NCI-H526 treated with DMSO at 0.1 percent for 48 hours (cell line): ENCODE measurements at regions not wholly inside any gene's neighbourhood (a gene's known extent, or its start where the extent isn't known, plus 50 kb on each side); places are given as distances from the start of the nearest gene placed in this dataset.
"Not testable (repeated sequence)": the region's sequence is repeated elsewhere in the genome, so short reads cannot be mapped to it uniquely, and the experiment has no call there.

Source experiments
- DNase-seq: peaks from one replicate; lab custom pipeline; 2025; lab: John Stamatoyannopoulos, UW

DNA sequence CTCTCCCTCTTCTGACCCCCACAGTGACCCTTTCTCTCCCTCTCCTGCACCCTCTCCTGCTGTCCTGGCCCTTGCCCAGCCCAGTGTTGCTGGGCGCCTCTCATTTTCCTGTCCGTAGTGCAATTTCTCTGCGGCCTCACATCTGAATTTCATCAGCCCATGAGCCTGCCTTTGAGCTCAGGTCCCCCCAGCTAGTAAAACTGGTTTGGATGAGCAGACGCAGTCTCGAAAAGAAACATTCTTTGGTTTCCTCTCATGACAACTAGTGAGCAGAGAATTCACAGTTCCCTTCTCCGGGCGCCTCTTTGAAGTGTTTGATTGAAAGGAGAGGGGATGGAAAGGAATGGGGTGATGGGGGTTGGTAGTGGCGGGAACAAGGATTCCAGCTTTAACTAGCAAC, 126.0 kb upstream of the CADM1 start:
- DNase-seq, result no peak

DNA sequence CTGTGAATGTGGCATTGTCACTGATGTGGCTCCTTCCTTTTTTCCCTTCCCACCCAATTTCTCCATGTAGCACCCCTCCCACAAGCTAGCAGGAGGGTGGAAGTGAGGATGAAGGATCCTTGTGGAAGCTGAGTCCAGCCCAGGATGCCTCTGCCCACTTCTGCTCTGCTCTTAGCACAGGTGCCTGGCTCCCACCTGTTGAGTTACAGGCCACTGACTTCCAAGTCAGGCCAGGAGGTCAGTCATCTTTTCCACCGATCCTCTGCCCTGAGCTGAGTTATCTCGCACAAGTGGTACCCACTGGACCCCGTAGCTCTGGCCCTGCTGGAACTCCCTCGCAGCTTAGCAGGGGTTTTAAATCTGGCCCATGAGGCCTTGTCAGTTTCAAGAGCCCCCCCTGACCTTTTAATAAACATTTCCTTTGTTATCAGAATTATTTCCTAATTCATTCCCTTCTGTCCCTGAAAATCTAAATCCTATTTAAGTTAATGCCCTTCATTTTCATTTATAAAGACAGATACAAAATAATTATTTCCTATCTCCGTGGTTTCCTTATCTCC, 125.3 kb upstream of the CADM1 start:
- DNase-seq, result no peak

DNA sequence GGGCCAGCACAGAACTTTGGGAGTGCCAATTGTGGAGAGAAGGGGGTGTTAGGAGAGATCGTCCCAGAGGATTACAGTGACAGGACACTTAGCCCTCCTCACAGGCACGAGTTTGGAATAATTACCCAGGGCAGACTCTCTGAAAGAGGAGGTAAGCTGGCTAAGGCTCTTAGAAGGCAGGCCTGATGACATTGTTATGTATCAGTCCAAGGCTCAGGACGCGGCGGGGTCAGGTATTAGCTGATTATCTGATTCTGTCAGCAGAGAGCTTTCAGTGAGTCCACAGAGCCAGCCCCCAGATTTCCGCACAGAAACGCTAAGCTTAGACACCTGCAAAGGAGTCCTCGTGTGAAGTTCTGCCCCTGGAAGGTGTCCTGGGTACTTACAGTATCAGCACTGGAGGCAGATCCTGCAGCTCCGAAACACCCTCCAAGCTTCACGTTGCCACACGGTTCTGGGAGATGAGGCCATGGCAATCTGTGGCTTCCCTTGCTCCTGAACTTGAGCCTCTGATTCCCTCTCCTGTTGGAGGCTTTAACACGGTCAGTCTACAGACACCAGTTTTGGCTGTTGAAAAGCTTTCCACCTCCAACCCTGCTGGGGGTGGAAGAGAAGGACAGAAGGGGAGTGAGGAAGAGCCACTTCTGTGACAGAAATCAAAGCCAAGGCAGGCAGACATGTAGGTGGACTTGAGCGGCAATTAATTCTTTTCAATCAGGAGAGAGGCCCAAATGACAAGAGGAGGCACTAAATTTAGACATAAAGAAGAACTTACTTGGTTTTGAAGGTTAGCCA, 123.6 kb upstream of the CADM1 start:
- DNase-seq, result no peak

DNA sequence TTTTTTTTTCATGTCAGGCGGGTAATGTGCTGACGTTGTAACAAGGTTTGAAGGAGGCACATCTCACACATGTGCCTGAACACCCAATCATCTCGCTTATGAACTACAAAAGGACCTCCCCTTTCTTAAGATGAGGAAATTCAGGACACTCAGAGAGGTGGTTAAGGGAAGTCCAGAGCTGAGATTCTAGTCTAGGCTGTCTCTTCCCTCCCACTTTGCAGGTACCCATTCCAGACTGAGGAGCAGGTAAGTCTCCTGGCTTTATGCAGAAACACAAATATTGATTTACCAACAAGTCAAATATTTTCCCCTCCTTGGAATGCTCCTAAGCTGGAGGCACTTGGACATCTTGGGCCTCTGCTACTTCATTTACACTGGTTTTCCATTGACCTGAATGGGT, 122.9 kb upstream of the CADM1 start:
- no peak for DNase-seq

DNA sequence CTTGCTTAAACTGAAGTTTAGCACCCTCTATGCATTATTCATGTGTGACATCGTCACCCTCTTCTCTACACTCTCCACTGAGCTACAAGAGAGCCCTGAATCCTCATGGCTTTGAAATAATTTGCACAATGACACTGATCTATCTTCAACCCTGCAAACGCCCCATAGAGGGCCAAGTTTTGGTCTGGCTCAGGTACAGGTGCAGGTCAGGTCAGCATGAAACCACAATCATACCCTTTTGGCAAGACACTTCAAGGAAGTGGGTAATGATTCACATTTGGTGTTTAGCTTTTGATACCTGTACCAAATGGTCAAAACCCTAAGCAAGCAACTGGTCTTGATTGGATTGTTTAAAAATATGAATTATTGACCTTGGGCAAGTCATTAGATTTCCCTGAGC, 122.2 kb upstream of the CADM1 start:
- DNase-seq, result no peak

DNA sequence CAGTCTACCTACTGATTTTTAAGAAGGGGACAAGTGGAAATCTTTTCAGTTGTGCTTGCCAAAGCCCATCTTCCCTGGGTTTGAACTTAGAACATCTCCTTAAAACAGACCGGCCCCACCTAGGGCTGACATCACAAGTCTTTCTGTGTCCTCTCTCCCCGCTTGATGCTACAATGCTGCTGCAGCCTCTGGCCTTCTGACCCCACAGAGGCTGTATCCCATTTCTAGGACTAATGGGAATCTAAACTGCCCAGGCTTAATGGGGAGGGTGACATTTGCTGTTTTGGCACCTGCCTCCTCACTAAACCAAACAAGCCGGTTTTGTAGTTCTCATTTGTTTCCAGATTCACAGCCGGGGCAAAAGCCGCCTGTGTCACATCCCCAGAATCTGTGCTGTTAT, 121.3 kb upstream of the CADM1 start:
- no peak for DNase-seq

DNA sequence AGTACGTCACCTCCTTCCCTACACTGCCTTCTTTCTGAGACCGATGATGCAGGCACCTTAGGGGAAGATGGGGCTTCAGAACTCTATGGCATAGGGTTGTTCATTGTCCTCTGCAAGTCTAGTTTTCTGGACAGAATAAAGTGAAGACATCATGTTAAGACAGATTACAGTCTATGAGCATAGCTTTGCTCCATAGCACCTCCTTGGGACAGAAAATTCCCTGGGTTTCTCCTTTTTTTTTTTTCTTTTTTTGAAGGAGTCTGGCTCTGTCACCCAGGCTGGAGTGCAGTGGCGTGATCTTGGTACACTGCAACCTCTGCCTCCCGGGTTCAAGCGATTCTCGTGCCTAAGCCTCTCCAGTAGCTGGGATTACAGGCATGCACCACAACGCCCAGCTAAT, 119.8 kb upstream of the CADM1 start:
- DNase-seq, result no peak

DNA sequence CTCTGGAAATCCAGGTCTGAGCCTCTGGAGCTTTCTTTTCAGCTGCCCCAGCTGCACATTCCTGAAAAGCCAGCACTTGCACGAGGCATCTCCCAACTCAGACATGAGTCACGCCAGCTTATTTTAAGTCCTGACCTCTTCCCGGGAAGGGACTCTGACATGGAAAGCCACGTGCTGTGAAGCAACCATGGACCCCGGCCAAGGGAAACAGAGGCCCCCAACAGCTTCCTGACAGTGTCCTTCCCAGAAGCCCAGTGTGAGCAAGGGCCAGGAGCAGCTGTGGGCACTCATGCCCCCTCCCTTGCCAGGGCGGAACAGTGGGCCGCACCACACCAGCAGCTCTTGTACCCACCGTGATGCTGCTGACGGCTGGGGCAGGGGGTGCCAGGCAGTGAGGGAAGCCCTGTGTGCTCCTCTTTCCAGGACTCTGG, 118.8 kb upstream of the CADM1 start:
- no peak for DNase-seq

DNA sequence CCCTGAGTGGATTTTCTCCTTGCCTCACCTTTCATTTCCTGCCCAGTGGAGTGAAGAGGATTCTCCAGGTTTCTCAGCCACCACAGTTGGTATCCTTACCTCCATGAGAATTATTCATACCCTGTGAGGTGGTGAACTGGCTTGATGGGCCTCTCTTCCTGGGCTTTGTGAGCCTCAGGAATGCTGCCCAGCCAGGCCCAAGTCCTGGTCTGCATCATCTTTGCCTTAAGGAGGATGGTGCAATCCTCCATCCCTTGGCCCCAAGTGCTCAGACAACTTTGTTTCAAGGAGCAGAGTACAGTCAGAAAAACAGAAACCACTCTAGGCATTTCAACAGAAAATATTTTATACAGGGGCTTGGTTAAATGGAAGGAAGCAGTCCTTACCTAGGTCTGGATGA, 114.2 kb upstream of the CADM1 start:
- no peak for DNase-seq

DNA sequence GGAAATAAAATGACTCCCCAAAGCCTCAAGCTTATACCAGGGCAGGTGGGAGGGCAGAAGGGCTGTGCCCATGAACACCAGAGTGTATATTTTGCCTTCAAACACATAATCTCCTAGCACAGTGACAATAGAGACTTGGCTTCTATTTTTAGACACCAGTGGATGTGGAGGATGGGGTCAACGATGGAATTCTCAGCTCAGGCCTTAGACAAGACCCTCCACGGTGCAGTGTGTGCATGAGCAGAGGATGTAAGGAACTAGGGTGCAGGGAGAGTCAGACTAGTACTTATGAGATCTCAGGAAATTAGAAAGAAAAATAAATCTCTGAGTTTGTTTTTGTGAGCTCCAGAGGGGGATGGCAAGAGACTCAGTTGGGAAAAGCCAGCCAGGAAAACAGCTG, 113.6 kb upstream of the CADM1 start:
- DNase-seq, result no peak

DNA sequence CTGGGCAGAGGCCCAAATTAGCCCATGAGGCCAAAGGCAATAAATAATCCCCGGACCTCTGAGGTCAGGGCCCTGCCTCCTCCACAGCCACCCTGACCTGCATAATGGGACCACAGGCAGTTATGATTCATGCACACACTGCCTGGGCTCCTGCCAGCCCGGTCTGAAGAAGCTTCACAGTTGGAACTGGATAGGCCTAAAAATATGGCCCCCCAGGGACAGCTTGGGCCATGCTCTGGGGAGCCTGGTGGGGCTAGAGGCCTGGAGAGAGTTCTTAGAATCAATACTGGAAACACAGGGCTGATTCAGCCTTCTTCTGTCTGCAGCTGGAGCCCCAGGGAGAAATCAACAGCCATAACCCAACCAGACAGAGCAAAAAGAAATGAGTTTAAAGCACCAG, 112.8 kb upstream of the CADM1 start:
- DNase-seq, result peak; percentile 41

DNA sequence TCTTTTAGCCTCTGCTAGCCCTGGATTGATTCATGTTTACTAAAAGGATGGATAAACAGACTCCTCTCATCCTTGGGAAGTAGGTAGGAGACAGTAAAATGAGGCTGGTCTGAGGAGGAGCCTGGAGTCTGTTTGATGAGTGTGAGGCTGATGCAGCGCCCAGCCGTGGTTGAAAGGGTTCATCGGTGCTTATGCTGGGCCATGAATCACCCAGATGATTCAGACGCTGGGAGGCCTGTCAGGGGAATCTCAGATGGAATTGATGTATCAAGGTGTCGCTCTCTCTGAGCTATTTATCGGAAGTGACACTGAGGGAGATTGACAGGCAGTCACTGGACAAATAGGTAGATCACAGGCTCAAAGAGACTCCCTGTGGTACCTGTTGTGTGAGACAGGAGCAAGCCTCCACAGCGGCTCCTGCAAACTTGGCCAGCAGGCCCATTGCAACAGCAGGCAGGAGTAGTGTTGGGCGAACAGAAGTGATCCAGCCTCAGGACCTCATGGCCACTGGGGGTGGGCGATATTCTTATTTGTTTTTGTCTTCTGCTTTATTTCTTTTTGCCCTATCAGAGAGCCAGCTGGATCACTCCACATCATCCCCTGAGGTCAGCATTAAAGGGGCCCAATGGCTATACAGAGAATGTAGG, 109.9 kb upstream of the CADM1 start:
- no peak for DNase-seq

DNA sequence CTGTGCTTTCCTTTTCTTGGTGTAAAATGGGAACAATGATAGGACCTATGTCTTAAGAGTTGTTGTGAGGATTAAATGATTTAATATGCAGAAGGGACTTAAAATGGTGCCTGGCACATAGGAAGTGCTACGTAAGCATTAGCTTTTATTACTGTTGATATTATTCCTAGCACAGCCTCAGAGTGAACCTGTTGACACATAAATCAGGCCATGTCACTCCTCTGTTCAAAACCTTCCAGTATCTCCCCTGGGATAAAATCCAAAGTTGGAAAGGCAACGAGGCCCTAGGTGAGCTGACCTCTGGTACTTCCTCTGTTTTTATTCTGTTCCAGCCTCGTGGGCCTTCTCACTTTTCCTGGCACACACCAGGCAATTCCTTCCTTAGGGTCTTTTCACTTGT, 108.8 kb upstream of the CADM1 start:
- DNase-seq, result no peak

DNA sequence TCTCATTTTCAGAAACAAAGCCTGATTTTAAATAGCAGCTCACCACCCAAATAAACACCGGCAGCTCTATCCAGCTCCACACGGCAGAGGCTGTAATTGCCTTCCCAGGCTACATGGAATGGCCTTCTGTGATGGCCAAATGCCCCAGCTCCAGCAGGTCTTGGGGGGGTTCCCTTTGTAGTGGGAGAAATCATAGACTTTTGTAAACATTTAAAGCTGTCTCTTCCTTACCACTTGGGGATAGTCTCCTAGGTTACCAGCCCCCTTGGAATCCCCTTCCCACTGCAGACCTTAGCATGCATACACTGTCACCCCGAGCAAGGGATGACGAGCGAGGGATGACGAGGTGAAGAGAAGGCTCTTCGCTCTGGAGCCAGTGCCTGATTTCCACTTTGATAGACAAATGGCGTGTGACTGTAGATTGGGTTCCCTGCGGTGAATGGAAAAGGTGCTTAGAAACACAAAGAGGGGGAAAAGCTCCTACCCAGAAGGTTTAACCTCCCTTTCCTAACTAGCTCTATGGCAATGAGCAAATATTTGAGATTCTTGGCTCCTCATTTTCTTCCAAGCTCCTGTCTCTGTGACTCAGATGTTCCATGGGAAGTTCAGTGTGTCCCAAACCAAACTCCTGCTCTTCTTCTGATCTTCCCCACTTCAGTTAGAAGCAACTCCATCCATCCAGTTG, 108.0 kb upstream of the CADM1 start:
- DNase-seq, result no peak

DNA sequence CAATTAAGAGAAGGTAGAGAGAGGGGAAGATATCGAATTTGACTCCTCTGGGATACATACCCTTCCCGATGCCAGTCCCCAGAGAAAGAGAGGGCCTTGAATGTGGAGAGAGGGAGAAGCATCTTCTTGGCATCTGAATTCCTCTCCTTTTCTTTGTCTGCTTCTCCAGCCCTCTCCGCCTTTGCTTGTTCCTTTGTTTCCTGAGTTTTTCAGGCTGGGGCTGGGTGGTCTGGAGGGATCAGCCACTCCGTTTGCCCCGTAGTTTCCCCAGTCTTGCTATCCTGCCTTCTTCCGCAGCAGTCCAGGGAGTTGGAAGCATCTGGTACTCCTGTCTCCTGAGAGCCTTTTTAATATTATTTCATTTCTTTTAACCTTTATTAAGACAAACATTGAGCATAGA, 107.1 kb upstream of the CADM1 start:
- DNase-seq, result no peak

DNA sequence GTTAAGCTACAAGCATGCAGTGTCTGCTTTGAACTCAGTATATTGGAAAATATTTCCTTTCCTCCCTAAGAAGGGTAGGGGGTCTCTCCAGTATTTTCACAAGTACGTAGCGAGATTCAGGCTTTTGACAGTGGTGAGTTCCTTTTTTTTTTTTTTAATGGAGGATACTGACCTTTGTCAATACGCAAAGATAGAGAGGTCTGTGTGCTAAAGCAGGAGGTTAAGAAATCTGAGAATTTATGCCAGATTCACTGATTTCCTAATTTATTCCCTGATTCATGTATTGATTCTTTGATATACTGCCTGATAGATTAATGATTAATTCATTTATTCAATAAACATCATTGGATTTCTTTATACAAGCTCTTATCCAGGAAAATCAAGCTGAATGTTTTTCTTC, 106.7 kb upstream of the CADM1 start:
- DNase-seq, result no peak

DNA sequence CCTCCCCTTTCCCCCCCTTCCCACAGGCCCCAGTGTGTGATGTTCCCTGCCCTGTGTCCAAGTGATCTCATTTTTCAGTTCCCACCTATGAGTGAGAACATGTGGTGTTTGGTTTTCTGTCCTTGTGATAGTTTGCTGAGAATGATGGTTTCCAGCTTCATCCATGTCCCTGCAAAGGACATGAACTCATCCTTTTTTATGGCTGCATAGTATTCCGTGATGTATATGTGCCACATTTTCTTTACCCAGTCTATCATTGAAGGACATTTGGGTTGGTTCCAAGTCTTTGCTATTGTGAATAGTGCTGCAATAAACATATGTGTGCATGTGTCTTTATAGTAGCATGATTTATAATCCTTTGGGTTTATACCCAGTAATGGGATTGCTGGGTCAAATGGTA, 106.0 kb upstream of the CADM1 start:
- not testable (repeated sequence) for DNase-seq

DNA sequence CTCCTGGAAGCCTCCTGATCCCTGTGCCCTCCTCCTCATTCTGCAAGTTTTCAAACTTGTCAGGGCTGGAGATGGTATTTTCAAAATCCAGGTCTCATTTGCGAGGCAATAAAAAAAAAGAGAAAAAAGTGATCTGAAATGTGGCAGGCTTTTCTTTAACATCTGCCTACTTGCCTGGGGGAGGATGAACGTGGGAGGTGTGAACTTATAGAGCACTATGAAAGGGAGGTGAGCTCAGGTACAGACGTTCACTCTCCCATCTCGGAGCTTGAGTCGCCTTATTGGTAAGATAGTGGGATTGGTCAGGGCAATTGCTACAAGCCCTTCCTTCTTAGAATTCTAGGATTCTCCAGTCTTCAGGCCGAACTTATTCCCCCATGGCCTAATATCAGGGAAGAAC, 104.8 kb upstream of the CADM1 start:
- no peak for DNase-seq

DNA sequence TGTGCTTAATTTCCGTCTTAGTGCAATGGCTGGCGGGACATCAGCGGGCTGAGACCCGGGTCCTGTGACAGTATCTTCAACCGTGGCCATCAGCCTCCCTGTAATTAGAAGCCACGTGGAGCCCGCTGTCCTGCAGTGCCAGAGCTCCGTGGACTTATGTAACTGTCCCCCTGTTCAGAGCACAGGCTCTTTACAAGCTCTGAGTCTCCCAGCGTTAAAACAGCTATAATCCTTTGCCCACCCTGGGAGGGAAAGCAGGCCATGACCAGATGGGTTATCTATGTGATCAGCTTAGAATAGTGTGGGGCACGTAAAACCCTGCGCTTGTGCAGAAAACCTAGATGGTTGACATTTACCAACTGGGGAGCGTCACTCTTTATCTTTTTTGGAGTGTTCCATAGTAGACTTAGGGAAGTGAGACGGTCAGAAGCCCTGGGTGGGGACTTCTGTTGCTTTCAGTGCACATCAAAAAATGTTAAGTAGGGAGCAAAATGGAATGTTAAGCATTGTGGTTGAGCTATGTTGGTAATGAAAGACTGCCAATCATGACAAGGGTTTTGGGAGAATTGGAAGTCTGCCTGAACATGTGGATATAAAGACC, 103.5 kb upstream of the CADM1 start:
- no peak for DNase-seq

DNA sequence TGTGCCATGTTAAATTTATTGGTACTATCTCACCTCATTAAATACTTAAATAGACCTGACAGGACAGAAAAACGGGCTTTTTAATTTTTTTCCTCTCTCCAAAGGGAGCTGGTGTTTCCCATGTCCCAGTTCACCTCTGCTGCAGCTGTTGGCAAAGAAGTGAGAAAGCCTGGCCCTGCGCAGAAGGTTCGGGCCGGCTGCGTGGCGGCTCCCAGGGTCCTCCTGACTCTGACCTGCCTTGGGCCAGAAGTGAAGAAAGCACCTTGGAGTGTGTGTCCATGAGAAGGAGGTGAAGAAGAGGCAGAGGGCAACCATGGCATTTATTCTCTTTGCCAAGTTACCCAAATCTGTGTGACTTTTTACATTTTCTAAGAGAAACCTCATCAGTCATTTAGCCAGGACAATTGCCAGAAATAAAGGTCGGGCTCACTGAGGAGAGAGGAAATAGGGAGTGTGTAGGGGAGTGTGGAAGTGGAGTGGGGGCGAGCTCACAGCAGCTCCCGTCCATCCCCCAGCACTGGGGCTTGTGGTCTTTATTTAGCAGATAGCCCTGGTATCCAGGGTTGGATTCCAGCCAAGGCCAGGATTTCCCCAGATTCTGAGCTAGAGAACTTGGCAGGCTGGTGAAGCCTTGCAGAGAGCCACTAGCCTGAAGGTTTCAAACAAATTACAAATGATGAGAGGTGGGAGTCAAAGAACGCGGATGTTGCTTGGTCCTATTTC, 102.4 kb upstream of the CADM1 start:
- no peak for DNase-seq

DNA sequence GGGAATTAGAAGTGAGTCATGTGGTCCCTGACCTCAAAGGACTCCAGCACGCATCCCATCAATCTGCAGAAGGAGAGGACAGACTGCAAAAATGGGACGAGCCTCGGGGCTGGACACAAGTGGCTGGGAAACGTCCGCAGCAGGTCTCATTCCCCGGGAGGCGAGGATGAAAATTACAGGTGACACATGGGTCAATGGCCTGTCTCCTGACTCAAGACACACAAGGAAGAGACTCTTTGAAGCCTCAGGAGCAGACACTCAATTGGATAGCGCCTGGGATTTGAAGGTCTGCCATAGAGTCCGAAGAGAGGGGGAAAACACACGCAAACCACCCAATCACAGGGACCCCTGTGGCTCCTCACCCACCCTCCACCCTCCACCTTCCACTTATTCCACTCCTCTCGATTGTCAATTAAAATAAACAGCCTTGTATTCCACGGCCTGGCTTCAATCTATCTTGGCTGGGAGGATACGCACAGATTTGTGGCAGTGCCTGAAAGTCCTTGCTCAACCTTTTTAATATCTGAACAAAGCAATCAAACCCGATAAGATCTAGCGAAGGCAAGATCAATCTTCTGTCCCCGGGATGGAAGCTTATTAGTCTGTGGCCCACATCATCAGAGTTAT, 101.8 kb upstream of the CADM1 start:
- no peak for DNase-seq
